GM12892 (cell line): ENCODE measurements at regions not wholly inside any gene's neighbourhood (a gene's known extent, or its start where the extent isn't known, plus 50 kb on each side); places are given as distances from the start of the nearest gene placed in this dataset.

Experiments
- POLR2A ChIP-seq: IDR thresholded peaks from 2 replicates; pipeline ENCODE4 v1.6.1; 2011; ENCODE audit warnings: low read depth, low read length, control low read depth
- POLR2AphosphoS5 ChIP-seq: IDR thresholded peaks from 2 replicates; pipeline ENCODE4 v1.6.1; 2011; ENCODE audit warnings: low read depth, low read length, control low read depth
- TAF1 ChIP-seq: IDR thresholded peaks from 2 replicates; pipeline ENCODE4 v1.6.1; 2011; ENCODE audit warnings: low read depth, mild to moderate bottlenecking, control low read depth, low read length, borderline replicate concordance

GRCh38 chr6:154923199-154923869, 71.8 kb upstream of the TIAM2 start:
- TF ChIP-seq POLR2A = no peak
- TF ChIP-seq TAF1 = no peak
- TF ChIP-seq POLR2AphosphoS5 = no peak
